SU-DHL-6 (cell line): ENCODE measurements at regions not wholly inside any gene's neighbourhood (a gene's known extent, or its start where the extent isn't known, plus 50 kb on each side); places are given as distances from the start of the nearest gene placed in this dataset.
"Not testable (repeated sequence)": the region's sequence is repeated elsewhere in the genome, so short reads cannot be mapped to it uniquely, and the experiment has no call there.

Experiments
- EZH2phosphoT487 ChIP-seq: fragments of 200-600 bp; sonication (generic), shearing (Covaris generic); conservative IDR thresholded peaks from 2 replicates; pipeline ENCODE4 v1.6.1; 2018; ENCODE audit warnings: mild to moderate bottlenecking, antibody characterized with exemption, low read length, moderate library complexity, mixed read lengths
- TF ChIP-seq, protein P1 (sequence below): fragments of 200-600 bp; sonication (generic); IDR thresholded peaks from one replicate; pipeline ENCODE4 v1.5.1; 2017; ENCODE audit warnings: antibody characterized with exemption, mild to moderate bottlenecking, low read length, moderate library complexity; ENCODE audit not compliant: insufficient read depth, poor library complexity, severe bottlenecking

DNA sequence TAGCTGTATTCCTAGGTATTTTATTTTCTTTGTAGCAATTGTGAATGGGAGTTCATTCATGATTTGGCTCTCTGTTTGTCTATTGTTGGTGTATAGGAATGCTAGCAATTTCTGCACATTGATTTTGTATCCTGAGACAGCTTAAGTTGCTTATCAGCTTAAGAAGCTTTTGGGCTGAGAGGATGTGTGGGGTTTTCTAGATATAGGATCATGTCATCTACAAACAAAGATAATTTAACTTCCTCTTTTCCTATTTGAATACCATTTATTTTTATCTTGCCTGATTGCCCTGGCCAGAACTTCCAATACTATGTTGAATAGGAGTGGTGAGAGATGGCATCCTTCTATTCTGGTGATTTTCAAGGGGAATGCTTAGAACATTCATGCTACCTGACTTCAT lies 791.9 kb upstream of the AADAT start:
- TF ChIP-seq, protein P1, sequence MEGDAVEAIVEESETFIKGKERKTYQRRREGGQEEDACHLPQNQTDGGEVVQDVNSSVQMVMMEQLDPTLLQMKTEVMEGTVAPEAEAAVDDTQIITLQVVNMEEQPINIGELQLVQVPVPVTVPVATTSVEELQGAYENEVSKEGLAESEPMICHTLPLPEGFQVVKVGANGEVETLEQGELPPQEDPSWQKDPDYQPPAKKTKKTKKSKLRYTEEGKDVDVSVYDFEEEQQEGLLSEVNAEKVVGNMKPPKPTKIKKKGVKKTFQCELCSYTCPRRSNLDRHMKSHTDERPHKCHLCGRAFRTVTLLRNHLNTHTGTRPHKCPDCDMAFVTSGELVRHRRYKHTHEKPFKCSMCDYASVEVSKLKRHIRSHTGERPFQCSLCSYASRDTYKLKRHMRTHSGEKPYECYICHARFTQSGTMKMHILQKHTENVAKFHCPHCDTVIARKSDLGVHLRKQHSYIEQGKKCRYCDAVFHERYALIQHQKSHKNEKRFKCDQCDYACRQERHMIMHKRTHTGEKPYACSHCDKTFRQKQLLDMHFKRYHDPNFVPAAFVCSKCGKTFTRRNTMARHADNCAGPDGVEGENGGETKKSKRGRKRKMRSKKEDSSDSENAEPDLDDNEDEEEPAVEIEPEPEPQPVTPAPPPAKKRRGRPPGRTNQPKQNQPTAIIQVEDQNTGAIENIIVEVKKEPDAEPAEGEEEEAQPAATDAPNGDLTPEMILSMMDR: not testable (repeated sequence)
- TF ChIP-seq EZH2phosphoT487: not testable (repeated sequence)
